GM10266 (cell line): ENCODE measurements at regions not wholly inside any gene's neighbourhood (a gene's known extent, or its start where the extent isn't known, plus 50 kb on each side); places are given as distances from the start of the nearest gene placed in this dataset.

Source experiments
- DNase-seq: peaks from one replicate; pipeline ENCODE4 v3.0.0; 2012; ENCODE audit errors: extremely low spot score
- TF ChIP-seq, protein P1 (sequence below): IDR thresholded peaks from 2 replicates; pipeline ENCODE4 v1.5.1; 2012; ENCODE audit warnings: mild to moderate bottlenecking, low read depth; ENCODE audit not compliant: control insufficient read depth, insufficient read depth; ENCODE audit errors: missing control alignments

- DNase-seq: no peak
- TF ChIP-seq, protein P1, sequence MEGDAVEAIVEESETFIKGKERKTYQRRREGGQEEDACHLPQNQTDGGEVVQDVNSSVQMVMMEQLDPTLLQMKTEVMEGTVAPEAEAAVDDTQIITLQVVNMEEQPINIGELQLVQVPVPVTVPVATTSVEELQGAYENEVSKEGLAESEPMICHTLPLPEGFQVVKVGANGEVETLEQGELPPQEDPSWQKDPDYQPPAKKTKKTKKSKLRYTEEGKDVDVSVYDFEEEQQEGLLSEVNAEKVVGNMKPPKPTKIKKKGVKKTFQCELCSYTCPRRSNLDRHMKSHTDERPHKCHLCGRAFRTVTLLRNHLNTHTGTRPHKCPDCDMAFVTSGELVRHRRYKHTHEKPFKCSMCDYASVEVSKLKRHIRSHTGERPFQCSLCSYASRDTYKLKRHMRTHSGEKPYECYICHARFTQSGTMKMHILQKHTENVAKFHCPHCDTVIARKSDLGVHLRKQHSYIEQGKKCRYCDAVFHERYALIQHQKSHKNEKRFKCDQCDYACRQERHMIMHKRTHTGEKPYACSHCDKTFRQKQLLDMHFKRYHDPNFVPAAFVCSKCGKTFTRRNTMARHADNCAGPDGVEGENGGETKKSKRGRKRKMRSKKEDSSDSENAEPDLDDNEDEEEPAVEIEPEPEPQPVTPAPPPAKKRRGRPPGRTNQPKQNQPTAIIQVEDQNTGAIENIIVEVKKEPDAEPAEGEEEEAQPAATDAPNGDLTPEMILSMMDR: no peak
Observed at GRCh38 chr5:3424946-3425345, 170.7 kb upstream of the IRX1 start.

- TF ChIP-seq, protein P1: no peak
- no peak for DNase-seq
Observed at GRCh38 chr5:3417376-3417943, 178.2 kb upstream of the IRX1 start.

- no peak for DNase-seq
- TF ChIP-seq, protein P1: no peak
Observed at GRCh38 chr5:3414371-3414770, 181.3 kb upstream of the IRX1 start.

DNA sequence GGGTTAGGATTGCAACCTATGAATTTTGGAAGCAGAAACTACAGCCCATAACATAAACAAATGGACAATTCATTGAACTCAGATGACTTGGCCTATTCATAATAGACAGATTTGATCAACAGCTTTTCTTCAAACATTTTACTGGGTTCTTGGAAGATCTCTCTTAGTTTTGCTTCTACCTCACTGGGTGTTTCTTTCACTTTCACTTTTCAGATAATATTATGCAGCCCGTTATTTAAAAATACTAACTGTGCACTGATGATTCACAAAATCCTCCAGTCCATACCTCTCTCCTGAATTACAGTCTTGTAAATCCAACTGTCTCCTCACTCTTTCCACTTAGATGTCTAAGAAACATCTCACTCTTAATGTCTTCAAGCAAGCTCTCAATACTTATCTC is 183.5 kb upstream of the IRX1 start:
- TF ChIP-seq, protein P1: no peak
- DNase-seq: no peak

- TF ChIP-seq, protein P1: no peak
- DNase-seq: no peak
Observed at GRCh38 chr5:3411363-3411762, 184.3 kb upstream of the IRX1 start.

GRCh38 chr5:3401635-3402034 is 194.0 kb upstream of the IRX1 start:
- no peak for DNase-seq
- TF ChIP-seq, protein P1: no peak

DNA sequence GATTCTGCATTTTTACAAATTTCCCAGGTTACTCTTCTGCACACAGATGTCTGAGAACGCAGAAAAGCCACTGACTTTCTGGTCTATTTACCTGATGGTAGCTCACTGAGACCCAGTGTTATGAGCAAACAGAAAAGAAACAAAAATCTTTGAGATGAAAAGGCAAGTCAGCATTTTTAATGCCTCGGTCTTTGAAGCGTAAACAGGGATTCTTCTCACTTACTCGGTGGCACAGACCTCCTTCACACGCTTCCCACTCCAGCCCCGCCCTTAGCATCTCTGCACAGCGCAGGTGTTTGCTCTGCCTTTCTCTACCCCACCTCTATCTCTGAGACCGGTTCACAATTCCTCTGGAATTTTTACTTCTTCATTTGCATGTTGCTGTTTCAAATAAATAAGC is 195.0 kb upstream of the IRX1 start:
- DNase-seq: no peak
- TF ChIP-seq, protein P1: no peak
